ENCODE measurements at regions not wholly inside any gene's neighbourhood (a gene's known extent, or its start where the extent isn't known, plus 50 kb on each side); places are given as distances from the start of the nearest gene placed in this dataset.

- no peak for TF ChIP-seq CTCF (IDR thresholded peaks at IDR 0.05)
- TF ChIP-seq POLR2AphosphoS5 (IDR thresholded peaks at IDR 0.05): no peak
Measured at GRCh38 chr2:56473524-56473923, 289.7 kb downstream of the CCDC85A start.
